ENCODE measurements at regions not wholly inside any gene's neighbourhood (a gene's known extent, or its start where the extent isn't known, plus 50 kb on each side); places are given as distances from the start of the nearest gene placed in this dataset.

GRCh38 chr2:16032282-16033031, 92.1 kb downstream of the MYCN start:
- WGBS, 5 donors: 90 to 96% (median 91%) methylated on average over 11 of the region's 11 CpGs
- intact Hi-C loops (cut with DNase I; ENCODE audit: low total_unique reads): no loop called here
- H3K27ac ChIP-seq: no peak overlapping the region
- H3K36me3 ChIP-seq: no peaks in the 10 kb centered on the region
- DNase-seq: no peak
- H3K4me3 ChIP-seq: no peak overlapping the region
- no peaks in the 10 kb centered on the region for H3K9me3 ChIP-seq
- no peak for TF ChIP-seq CTCF (IDR thresholded peaks at IDR 0.05 in 8 of 11, conservative IDR thresholded peaks at IDR 0.05 in 3 of 11)
- no peak for TF ChIP-seq POLR2A (IDR thresholded peaks at IDR 0.05)
- TF ChIP-seq POLR2AphosphoS5 (IDR thresholded peaks at IDR 0.05): no peak
- H3K27me3 ChIP-seq (replicated peaks in 1 of 7): peaks cover 0 to 23% (median 0%) of the 10 kb centered on the region in 7 donors
- no peaks in the 10 kb centered on the region for H3K4me1 ChIP-seq

DNA sequence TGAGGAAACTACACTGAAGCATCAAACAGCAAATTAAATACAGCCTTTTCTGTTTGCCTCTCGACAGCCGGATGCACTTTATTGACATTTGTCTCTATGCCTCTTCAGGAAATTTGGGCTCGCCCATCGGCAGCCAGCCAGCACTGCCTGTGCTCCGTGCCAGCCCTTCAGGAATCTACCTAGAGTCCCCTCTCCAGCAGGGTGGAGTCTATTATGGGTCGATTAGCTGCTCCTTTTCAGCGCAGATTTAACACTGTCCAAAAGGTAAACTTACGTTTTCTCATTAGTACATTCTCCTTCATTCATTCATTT, 91.5 kb downstream of the MYCN start:
- Histone ChIP-seq H3K4me1 (no peaks in the 10 kb centered on the region), H3K36me3 (no peaks in the 10 kb centered on the region), H3K27me3 (replicated peaks in 1 of 7) (peaks cover 0 to 23% (median 0%) of the 10 kb centered on the region in 7 donors), H3K4me3 (no peak overlapping the region), H3K9me3 (no peaks in the 10 kb centered on the region), H3K27ac (no peak overlapping the region)
- no peak for DNase-seq
- no peak for TF ChIP-seq CTCF (IDR thresholded peaks at IDR 0.05 in 8 of 11, conservative IDR thresholded peaks at IDR 0.05 in 3 of 11)
- TF ChIP-seq POLR2A (IDR thresholded peaks at IDR 0.05): no peak
- TF ChIP-seq POLR2AphosphoS5 (IDR thresholded peaks at IDR 0.05): no peak
- 75 to 85% (median 82%) methylated on average over 8 of the region's 8 CpGs for WGBS, 5 donors
- intact Hi-C loops (cut with DNase I; ENCODE audit: low total_unique reads): no loop called here

- WGBS, 5 donors: 75 to 90% (median 83%) methylated on average over 11 of the region's 11 CpGs
- no peak for TF ChIP-seq CTCF (IDR thresholded peaks at IDR 0.05 in 8 of 11, conservative IDR thresholded peaks at IDR 0.05 in 3 of 11)
- no peak for TF ChIP-seq POLR2AphosphoS5 (IDR thresholded peaks at IDR 0.05)
- no peak for TF ChIP-seq POLR2A (IDR thresholded peaks at IDR 0.05)
- no peak overlapping the region for H3K4me3 ChIP-seq
Measured at GRCh38 chr2:16031058-16031847, 90.9 kb downstream of the MYCN start.

More at GRCh38 chr2:16031058-16031847, 90.9 kb downstream of the MYCN start:
- Histone ChIP-seq H3K9me3 (no peaks in the 10 kb centered on the region), H3K4me1 (no peaks in the 10 kb centered on the region), H3K27ac (no peak overlapping the region), H3K36me3 (no peaks in the 10 kb centered on the region), H3K27me3 (replicated peaks in 1 of 7) (peaks cover 0 to 23% (median 0%) of the 10 kb centered on the region in 7 donors)
- intact Hi-C loops (cut with DNase I; ENCODE audit: low total_unique reads): no loop called here
- DNase-seq: no peak
